ENCODE measurements at regions not wholly inside any gene's neighbourhood (a gene's known extent, or its start where the extent isn't known, plus 50 kb on each side); places are given as distances from the start of the nearest gene placed in this dataset.

DNA sequence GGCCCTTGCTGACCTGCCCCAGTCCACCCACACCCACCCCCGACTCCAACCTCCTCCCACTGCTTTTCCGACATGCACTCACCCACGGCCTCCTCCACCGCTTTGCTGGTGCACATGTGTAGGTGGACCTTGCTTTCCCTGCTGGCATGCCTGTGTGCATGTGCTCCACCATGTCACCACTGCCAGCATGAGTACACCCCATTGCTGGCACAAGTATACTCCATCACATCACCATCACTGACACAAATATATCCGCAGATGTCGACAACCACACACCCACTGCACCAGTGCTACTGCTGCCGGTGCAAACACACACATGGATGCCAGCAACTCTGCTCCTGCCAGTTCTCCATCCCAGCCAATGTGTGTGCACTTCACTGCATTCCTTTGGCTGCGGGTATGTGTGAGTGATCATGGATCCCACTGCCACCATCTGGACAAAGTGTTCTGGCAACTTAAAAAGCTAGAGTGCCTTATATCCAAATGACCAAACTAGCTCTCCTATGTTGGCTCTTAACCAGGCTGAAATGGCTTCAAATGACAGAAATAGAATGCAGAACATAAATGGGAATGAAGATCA, 1072.3 kb downstream of the RAPGEF2 start:
- no peaks in the 10 kb centered on the region for H4K20me1 ChIP-seq (ENCODE audit: insufficient read depth)
- H3K9ac ChIP-seq (ENCODE audit: low read length): no peak overlapping the region
- no peaks in the 10 kb centered on the region for H3K79me2 ChIP-seq (ENCODE audit: insufficient read depth, low read length)
- H3K9me2 ChIP-seq (ENCODE audit: insufficient read depth): no peaks in the 10 kb centered on the region
- H3K4me1 ChIP-seq (ENCODE audit: control insufficient read depth in 1 of 2, insufficient read depth in 2 of 2, low read length in 2 of 2): peaks cover 0 to 8% of the 10 kb centered on the region in 2 experiments; a peak in 2 of 4 replicates
- no peaks in the 10 kb centered on the region for H3K27me3 ChIP-seq (ENCODE audit: insufficient read depth, low read length)
- DNase-seq (ENCODE audit: low read depth, low spot score) (peak; percentile 18), ATAC-seq (peak; percentile 87)
- intact Hi-C loops (cut with micrococcal nuclease): loop anchor here (5.0 kb wide), 1 partner anchor 228 kb away; no protein-coding TSS in a partner anchor
- BruUV-seq (replicated peaks): no TSS peak
- H2AFZ ChIP-seq (ENCODE audit: low read depth, low read length, poor library complexity, severe bottlenecking): peak overlapping the region; percentile 78
- no peak overlapping the region for H3K4me3 ChIP-seq (replicated peaks in 1 of 2; ENCODE audit: low read depth in 1 of 2, low read length in 2 of 2)
- no peaks in the 10 kb centered on the region for H3K9me3 ChIP-seq (ENCODE audit: control insufficient read depth in 1 of 2, insufficient read depth in 1 of 2, low read depth in 1 of 2, low read length in 2 of 2)
- no peak overlapping the region for H3K27ac ChIP-seq (ENCODE audit: low read depth, low read length)
- CTCF ChIA-PET: interaction anchor here (0.7 to 1.4 kb wide), 3 partner anchors 9 to 411 kb away, joined by 3 to 6 read pairs (median 6); no protein-coding TSS in a partner anchor
- no peaks in the 10 kb centered on the region for H3K36me3 ChIP-seq (ENCODE audit: control insufficient read depth in 1 of 2, insufficient read depth in 2 of 2, low read length in 2 of 2)
- RAD21 ChIA-PET (ENCODE audit: low non-redundant PET in 1 of 2, low total read pairs in 2 of 2, uncharacterized antibody in 2 of 2, unreplicated experiment in 2 of 2): no interaction called here
- POLR2A ChIA-PET: no interaction called here
- TF ChIP-seq RAD21 (IDR thresholded peaks at IDR 0.05; ENCODE audit: low read depth) (peak; percentile 62), ZBTB33 (IDR thresholded peaks at IDR 0.05; ENCODE audit: extremely low read depth, insufficient replicate concordance, low read length) (no peak)
- TF ChIP-seq, protein P1, sequence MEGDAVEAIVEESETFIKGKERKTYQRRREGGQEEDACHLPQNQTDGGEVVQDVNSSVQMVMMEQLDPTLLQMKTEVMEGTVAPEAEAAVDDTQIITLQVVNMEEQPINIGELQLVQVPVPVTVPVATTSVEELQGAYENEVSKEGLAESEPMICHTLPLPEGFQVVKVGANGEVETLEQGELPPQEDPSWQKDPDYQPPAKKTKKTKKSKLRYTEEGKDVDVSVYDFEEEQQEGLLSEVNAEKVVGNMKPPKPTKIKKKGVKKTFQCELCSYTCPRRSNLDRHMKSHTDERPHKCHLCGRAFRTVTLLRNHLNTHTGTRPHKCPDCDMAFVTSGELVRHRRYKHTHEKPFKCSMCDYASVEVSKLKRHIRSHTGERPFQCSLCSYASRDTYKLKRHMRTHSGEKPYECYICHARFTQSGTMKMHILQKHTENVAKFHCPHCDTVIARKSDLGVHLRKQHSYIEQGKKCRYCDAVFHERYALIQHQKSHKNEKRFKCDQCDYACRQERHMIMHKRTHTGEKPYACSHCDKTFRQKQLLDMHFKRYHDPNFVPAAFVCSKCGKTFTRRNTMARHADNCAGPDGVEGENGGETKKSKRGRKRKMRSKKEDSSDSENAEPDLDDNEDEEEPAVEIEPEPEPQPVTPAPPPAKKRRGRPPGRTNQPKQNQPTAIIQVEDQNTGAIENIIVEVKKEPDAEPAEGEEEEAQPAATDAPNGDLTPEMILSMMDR (IDR thresholded peaks at IDR 0.05 in 2 of 3, conservative IDR thresholded peaks at IDR 0.05 in 1 of 3; ENCODE audit: borderline replicate concordance in 1 of 3, insufficient read depth in 1 of 3, low read depth in 2 of 3, low read length in 2 of 3): peak; percentile 12 to 18 (median 14); a peak in 2 of 6 replicates
- H3K4me2 ChIP-seq (ENCODE audit: low read length): no peak overlapping the region

Data from HCT116 (cell line).